Right lobe of liver (tissue), 4 donors: ENCODE measurements at regions not wholly inside any gene's neighbourhood (a gene's known extent, or its start where the extent isn't known, plus 50 kb on each side); places are given as distances from the start of the nearest gene placed in this dataset.

Experiments
- POLR2A ChIP-seq: fragments of 450-650 bp; IDR thresholded peaks from one replicate; pipeline ENCODE4 v1.6.1; 2017; ENCODE audit warnings: antibody characterized with exemption, mild to moderate bottlenecking
- TF ChIP-seq, protein P1 (sequence below), 4 donors: fragments of 200-600 bp in 3 of 4; fragments of 450-650 bp in 1 of 4; IDR thresholded peaks; one replicate each; pipeline versions ENCODE4 v1.5.1 to v1.8.0; 2016 to 2022; ENCODE audit warnings: antibody characterized with exemption in 4 of 4, mild to moderate bottlenecking in 2 of 4
- donor health status: DM: no; HTN: no; CAD: no.
- donor health status: DM: no; HTN: no; CAD: no.
- donor health status: DM: no; HTN: yes; CAD: no.

DNA sequence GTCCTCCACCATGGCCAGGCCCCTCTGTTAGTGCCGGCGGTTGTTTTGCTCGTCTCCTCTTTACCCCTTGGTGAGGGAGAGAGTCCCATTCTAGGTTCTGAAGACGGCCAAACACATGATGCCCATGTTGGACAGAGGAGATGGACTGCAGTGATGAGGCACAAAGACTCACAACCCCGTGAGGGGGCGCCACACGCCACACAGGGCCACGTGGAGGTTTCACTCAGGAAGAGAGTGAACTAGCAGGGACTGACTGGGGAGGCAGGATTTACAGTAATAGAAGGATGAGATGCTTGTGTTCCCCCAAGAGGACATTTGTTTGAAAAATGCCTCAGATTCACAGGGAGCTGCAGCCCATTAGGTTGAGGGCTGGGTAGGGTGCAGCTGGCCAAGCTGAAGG lies 655.3 kb upstream of the FRG1 start:
- TF ChIP-seq POLR2A: no peak
- TF ChIP-seq, protein P1, sequence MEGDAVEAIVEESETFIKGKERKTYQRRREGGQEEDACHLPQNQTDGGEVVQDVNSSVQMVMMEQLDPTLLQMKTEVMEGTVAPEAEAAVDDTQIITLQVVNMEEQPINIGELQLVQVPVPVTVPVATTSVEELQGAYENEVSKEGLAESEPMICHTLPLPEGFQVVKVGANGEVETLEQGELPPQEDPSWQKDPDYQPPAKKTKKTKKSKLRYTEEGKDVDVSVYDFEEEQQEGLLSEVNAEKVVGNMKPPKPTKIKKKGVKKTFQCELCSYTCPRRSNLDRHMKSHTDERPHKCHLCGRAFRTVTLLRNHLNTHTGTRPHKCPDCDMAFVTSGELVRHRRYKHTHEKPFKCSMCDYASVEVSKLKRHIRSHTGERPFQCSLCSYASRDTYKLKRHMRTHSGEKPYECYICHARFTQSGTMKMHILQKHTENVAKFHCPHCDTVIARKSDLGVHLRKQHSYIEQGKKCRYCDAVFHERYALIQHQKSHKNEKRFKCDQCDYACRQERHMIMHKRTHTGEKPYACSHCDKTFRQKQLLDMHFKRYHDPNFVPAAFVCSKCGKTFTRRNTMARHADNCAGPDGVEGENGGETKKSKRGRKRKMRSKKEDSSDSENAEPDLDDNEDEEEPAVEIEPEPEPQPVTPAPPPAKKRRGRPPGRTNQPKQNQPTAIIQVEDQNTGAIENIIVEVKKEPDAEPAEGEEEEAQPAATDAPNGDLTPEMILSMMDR (IDR thresholded peaks at IDR 0.05): no peak
